ENCODE measurements at regions not wholly inside any gene's neighbourhood (a gene's known extent, or its start where the extent isn't known, plus 50 kb on each side); places are given as distances from the start of the nearest gene placed in this dataset.

DNA sequence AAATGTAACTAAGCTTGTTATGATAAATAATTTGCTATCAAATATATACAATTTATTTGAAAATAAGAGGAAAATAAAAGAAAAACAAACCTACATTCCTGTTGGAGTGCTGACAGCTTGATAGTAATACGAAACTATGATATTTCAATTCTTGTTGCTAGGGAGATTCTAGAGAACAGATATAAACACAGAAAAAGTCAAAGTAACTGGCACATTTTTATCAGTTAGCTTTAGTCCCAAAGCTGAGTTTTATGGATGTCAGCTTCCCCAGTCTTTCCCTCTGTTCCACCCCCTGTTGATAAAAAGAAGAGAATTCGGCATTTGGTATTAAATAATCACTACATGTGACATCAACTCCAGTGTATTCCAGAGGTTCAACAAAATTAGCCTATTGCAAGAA lies 1134.0 kb downstream of the XPNPEP1 start:
- H3K4me3 Mint-ChIP-seq = no peak overlapping the region
- no peaks in the 10 kb centered on the region for H3K27me3 Mint-ChIP-seq (ENCODE audit: low read depth)
- H3K4me1 Mint-ChIP-seq (ENCODE audit: low read depth) = no peaks in the 10 kb centered on the region
- H3K27ac Mint-ChIP-seq = no peak overlapping the region
- no peak for DNase-seq
- ChIA-PET POLR2A (no interaction called here), CTCF (no interaction called here)
- no peaks in the 10 kb centered on the region for H3K36me3 Mint-ChIP-seq (ENCODE audit: low read depth)
- no peak for ATAC-seq
- H3K9me3 Mint-ChIP-seq (ENCODE audit: insufficient read depth) = peaks cover 4% of the 10 kb centered on the region

DNA sequence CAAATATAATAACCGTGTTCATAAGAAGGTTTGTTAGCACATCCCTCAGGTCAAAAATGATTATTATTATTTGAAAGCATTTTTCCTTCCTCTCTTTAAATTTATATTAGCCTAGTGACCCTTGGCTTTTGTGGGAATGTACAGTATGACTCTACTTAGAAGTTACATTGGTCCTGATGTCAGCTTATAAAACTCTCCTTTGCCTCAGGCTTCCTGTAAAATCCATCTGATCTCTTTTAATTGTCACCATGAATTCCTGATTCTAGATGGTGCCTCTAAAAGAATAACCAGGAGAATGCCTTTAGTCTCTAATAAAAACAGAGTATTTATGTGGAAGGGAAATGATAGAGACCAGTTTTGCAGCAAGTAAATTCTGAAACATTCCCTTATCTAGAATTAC lies 1134.4 kb downstream of the XPNPEP1 start:
- Mint-ChIP-seq H3K27me3 (ENCODE audit: low read depth) (no peaks in the 10 kb centered on the region), H3K4me1 (ENCODE audit: low read depth) (no peaks in the 10 kb centered on the region)

DNA sequence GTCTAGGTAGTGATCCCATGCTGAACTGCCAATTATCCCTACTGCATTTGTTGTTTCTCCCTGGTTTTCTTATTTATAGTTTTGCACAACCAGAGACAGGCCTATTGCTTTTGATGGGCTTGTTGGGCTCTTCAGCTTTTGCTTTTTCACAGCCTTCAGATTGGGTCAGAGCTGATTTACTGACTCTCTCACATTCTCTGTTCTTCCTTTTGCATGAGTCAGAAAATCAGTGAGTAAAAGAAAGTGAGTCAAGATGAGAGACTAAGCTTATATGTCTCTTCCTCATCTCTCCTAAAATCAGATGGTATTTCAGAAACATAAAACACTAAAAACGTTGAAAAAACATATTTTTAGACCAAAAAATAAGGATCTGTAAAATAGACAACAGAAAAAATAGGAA lies 1135.4 kb downstream of the XPNPEP1 start:
- ChIA-PET CTCF (no interaction called here), POLR2A (no interaction called here)
- Mint-ChIP-seq H3K27me3 (ENCODE audit: low read depth) (no peaks in the 10 kb centered on the region), H3K27ac (no peak overlapping the region), H3K4me1 (ENCODE audit: low read depth) (no peaks in the 10 kb centered on the region), H3K9me3 (ENCODE audit: insufficient read depth) (peaks cover 4% of the 10 kb centered on the region), H3K4me3 (no peak overlapping the region), H3K36me3 (ENCODE audit: low read depth) (no peaks in the 10 kb centered on the region)
- no peak for ATAC-seq
- no peak for DNase-seq

More for the DNA sequence above, 1134.4 kb downstream of the XPNPEP1 start:
- Mint-ChIP-seq H3K9me3 (ENCODE audit: insufficient read depth) (peaks cover 4% of the 10 kb centered on the region), H3K36me3 (ENCODE audit: low read depth) (no peaks in the 10 kb centered on the region), H3K27ac (no peak overlapping the region), H3K4me3 (no peak overlapping the region)
- no peak for ATAC-seq
- POLR2A ChIA-PET = no interaction called here
- DNase-seq = no peak
- CTCF ChIA-PET = no interaction called here

DNA sequence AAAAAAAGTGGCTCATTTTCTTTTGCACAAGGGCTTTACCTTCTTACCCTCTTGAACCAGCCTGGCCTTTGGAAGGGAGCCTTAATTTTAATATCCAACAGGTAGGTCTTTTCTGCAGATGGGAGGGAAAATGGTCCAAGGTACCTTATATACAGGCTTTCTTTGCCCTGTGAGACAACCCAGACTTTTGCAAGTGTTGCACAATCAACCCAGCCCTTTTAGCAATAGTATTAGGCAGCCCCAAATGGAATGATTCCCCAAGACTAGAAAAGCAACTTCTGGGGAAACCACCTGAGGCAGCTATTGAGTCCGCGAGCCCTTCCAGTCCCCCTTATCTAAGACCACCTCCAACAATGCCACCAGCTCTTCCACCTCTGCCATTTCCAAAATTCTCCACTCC lies 1138.3 kb downstream of the XPNPEP1 start:
- H3K27me3 Mint-ChIP-seq (ENCODE audit: low read depth) = no peaks in the 10 kb centered on the region
- H3K4me1 Mint-ChIP-seq (ENCODE audit: low read depth) = no peaks in the 10 kb centered on the region
- no peak overlapping the region for H3K4me3 Mint-ChIP-seq
- ChIA-PET CTCF (no interaction called here), POLR2A (no interaction called here)
- no peaks in the 10 kb centered on the region for H3K36me3 Mint-ChIP-seq (ENCODE audit: low read depth)
- ATAC-seq (no peak), DNase-seq (no peak)
- H3K27ac Mint-ChIP-seq = no peak overlapping the region
- H3K9me3 Mint-ChIP-seq (ENCODE audit: insufficient read depth) = peaks cover 4% of the 10 kb centered on the region

- CTCF ChIA-PET = no interaction called here
- no peaks in the 10 kb centered on the region for H3K36me3 Mint-ChIP-seq (ENCODE audit: low read depth)
- no peak for ATAC-seq
- no peak for DNase-seq
- H3K27ac Mint-ChIP-seq = no peak overlapping the region
- no peak overlapping the region for H3K4me3 Mint-ChIP-seq
- POLR2A ChIA-PET = no interaction called here
- no peaks in the 10 kb centered on the region for H3K4me1 Mint-ChIP-seq (ENCODE audit: low read depth)
- H3K9me3 Mint-ChIP-seq (ENCODE audit: insufficient read depth) = peaks cover 7% of the 10 kb centered on the region
- no peaks in the 10 kb centered on the region for H3K27me3 Mint-ChIP-seq (ENCODE audit: low read depth)
These were observed 1138.8 kb downstream of the XPNPEP1 start for GRCh38 chr10:108784534-108784933.

- Mint-ChIP-seq H3K27ac (no peak overlapping the region), H3K4me1 (ENCODE audit: low read depth) (no peaks in the 10 kb centered on the region), H3K9me3 (ENCODE audit: insufficient read depth) (peaks cover 10% of the 10 kb centered on the region), H3K27me3 (ENCODE audit: low read depth) (no peaks in the 10 kb centered on the region), H3K4me3 (no peak overlapping the region), H3K36me3 (ENCODE audit: low read depth) (no peaks in the 10 kb centered on the region)
- ChIA-PET CTCF (no interaction called here), POLR2A (no interaction called here)
- ATAC-seq = no peak
- DNase-seq = peak; percentile 28
These were observed 1139.4 kb downstream of the XPNPEP1 start for GRCh38 chr10:108783897-108784296.

GRCh38 chr10:108782411-108782810 lies 1140.9 kb downstream of the XPNPEP1 start:
- ChIA-PET CTCF (no interaction called here), POLR2A (no interaction called here)
- H3K27ac Mint-ChIP-seq = no peak overlapping the region
- no peak overlapping the region for H3K4me3 Mint-ChIP-seq
- DNase-seq (no peak), ATAC-seq (no peak)
- no peaks in the 10 kb centered on the region for H3K4me1 Mint-ChIP-seq (ENCODE audit: low read depth)
- peaks cover 10% of the 10 kb centered on the region for H3K9me3 Mint-ChIP-seq (ENCODE audit: insufficient read depth)
- no peaks in the 10 kb centered on the region for H3K27me3 Mint-ChIP-seq (ENCODE audit: low read depth)
- H3K36me3 Mint-ChIP-seq (ENCODE audit: low read depth) = no peaks in the 10 kb centered on the region

- no peaks in the 10 kb centered on the region for H3K36me3 Mint-ChIP-seq (ENCODE audit: low read depth)
- no peak overlapping the region for H3K27ac Mint-ChIP-seq
- CTCF ChIA-PET = no interaction called here
- no peaks in the 10 kb centered on the region for H3K4me1 Mint-ChIP-seq (ENCODE audit: low read depth)
- H3K9me3 Mint-ChIP-seq (ENCODE audit: insufficient read depth) = peaks cover 5% of the 10 kb centered on the region
- H3K4me3 Mint-ChIP-seq = no peak overlapping the region
- ATAC-seq (no peak), DNase-seq (no peak)
- no peaks in the 10 kb centered on the region for H3K27me3 Mint-ChIP-seq (ENCODE audit: low read depth)
- POLR2A ChIA-PET = no interaction called here
These were observed 1143.8 kb downstream of the XPNPEP1 start for GRCh38 chr10:108779501-108779900.

GRCh38 chr10:108775911-108776475 lies 1147.3 kb downstream of the XPNPEP1 start:
- DNase-seq (no peak), ATAC-seq (no peak)
- H3K9me3 Mint-ChIP-seq (ENCODE audit: insufficient read depth) = peaks cover 5% of the 10 kb centered on the region
- H3K4me3 Mint-ChIP-seq = no peak overlapping the region
- ChIA-PET POLR2A (no interaction called here), CTCF (no interaction called here)
- H3K4me1 Mint-ChIP-seq (ENCODE audit: low read depth) = no peaks in the 10 kb centered on the region
- no peak overlapping the region for H3K27ac Mint-ChIP-seq
- no peaks in the 10 kb centered on the region for H3K36me3 Mint-ChIP-seq (ENCODE audit: low read depth)
- no peaks in the 10 kb centered on the region for H3K27me3 Mint-ChIP-seq (ENCODE audit: low read depth)

DNA sequence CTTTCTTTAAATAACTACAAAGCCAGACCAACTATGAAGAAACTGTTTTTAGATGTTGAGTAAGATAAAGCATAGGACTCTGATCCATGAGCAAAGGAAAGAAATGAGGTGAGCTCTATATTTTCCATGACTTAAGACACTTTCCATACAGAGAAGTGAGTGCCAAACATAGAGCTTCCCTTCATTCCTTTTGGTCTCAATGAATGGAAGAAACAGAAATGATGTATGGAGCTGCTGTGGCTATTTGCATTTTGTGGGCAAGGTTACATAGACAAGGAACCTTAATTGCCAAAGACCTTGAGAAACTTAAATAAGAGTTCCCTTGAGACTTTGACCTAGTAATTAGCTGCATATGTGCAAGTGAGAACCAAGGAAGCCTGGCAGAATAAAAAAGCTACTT lies 1152.2 kb downstream of the XPNPEP1 start:
- Mint-ChIP-seq H3K9me3 (ENCODE audit: insufficient read depth) (peaks cover 6% of the 10 kb centered on the region), H3K4me3 (no peak overlapping the region), H3K4me1 (ENCODE audit: low read depth) (no peaks in the 10 kb centered on the region), H3K36me3 (ENCODE audit: low read depth) (no peaks in the 10 kb centered on the region), H3K27me3 (ENCODE audit: low read depth) (no peaks in the 10 kb centered on the region), H3K27ac (no peak overlapping the region)
- no peak for ATAC-seq
- ChIA-PET POLR2A (no interaction called here), CTCF (no interaction called here)
- DNase-seq = no peak

DNA sequence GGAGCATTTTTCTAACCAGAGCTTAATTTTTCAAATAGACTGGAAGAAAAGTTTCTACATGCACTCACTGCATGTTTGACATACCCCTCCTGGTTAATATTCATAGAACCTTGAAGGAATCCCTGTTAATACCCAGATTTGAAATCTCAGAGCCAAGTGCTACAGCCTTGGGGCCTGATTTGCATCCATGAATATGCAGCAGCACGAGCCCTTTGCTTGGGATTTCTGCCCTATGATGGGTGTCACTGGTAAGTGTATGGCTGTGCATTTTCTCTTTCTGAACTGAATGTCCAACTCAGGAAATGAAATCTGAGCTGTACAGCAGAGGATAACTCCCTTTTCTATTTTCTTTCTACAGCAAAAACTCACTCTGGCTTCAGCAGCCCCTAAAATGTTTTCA lies 1157.5 kb downstream of the XPNPEP1 start:
- Mint-ChIP-seq H3K4me1 (ENCODE audit: low read depth) (no peaks in the 10 kb centered on the region), H3K4me3 (no peak overlapping the region), H3K9me3 (ENCODE audit: insufficient read depth) (peaks cover 9% of the 10 kb centered on the region), H3K36me3 (ENCODE audit: low read depth) (no peaks in the 10 kb centered on the region), H3K27ac (no peak overlapping the region), H3K27me3 (ENCODE audit: low read depth) (no peaks in the 10 kb centered on the region)
- ChIA-PET CTCF (no interaction called here), POLR2A (no interaction called here)
- no peak for ATAC-seq
- DNase-seq = no peak

DNA sequence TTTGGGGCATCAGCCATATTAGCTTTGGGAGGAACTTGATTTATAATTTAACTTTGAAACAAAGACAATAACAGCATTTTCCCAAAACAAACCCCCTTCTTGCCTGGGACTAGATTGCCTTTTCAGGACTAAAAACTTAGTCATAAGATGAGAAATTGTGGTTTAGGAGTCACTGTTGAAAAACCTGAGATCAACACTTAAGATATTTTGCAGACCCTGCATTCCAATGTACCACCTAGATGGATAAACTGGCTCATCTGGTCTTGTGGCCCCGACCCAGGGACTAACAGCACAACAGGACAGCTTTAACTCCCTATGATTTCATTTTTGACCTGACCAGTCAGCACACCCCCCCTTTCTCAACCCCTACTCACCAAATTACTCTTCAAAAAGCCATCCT lies 1165.4 kb downstream of the XPNPEP1 start:
- Mint-ChIP-seq H3K27ac (no peak overlapping the region), H3K9me3 (ENCODE audit: insufficient read depth) (peaks cover 7% of the 10 kb centered on the region), H3K4me3 (no peak overlapping the region), H3K36me3 (ENCODE audit: low read depth) (no peaks in the 10 kb centered on the region), H3K4me1 (ENCODE audit: low read depth) (no peaks in the 10 kb centered on the region), H3K27me3 (ENCODE audit: low read depth) (no peaks in the 10 kb centered on the region)
- ATAC-seq (no peak), DNase-seq (no peak)
- POLR2A ChIA-PET = no interaction called here
- CTCF ChIA-PET = no interaction called here

DNA sequence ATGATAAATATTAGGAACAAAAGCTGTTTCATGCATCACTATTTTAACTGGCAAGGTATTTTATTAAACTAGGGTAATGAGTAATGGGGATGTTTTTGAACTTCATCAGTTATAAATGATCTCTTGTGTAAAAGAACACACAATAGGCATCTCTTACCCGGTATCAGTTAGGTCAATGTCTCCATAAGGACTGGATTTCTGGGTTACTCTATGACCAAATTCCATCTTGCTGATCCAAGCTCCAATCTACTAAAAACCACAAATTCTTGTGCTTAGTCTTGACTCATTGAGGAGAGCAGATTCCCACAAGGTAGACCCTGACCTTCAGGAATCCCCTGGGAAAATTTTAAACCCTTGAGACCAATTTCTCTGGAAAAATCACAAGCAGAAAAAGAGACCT lies 1167.7 kb downstream of the XPNPEP1 start:
- H3K36me3 Mint-ChIP-seq (ENCODE audit: low read depth) = no peaks in the 10 kb centered on the region
- CTCF ChIA-PET = no interaction called here

More for the DNA sequence above, 1167.7 kb downstream of the XPNPEP1 start:
- H3K4me3 Mint-ChIP-seq = no peak overlapping the region
- DNase-seq (no peak), ATAC-seq (no peak)
- H3K27me3 Mint-ChIP-seq (ENCODE audit: low read depth) = no peaks in the 10 kb centered on the region
- POLR2A ChIA-PET = no interaction called here
- H3K4me1 Mint-ChIP-seq (ENCODE audit: low read depth) = no peaks in the 10 kb centered on the region
- no peak overlapping the region for H3K27ac Mint-ChIP-seq
- H3K9me3 Mint-ChIP-seq (ENCODE audit: insufficient read depth) = peaks cover 7% of the 10 kb centered on the region

Measured in activated CD8-positive, alpha-beta T cell treated with anti-CD3 and anti-CD28 coated beads, Interleukin-2, amount 10 ng/mL, durations not matched to agents 7 days and 5 days (primary cell).